GM12865 (cell line): ENCODE measurements at regions not wholly inside any gene's neighbourhood (a gene's known extent, or its start where the extent isn't known, plus 50 kb on each side); places are given as distances from the start of the nearest gene placed in this dataset.

Experiments
- DNase-seq: peaks from one replicate; pipeline ENCODE4 v3.0.0; 2010; ENCODE audit warnings: low read depth
- H3K4me3 ChIP-seq: 2 replicates; pipeline ENCODE4 v1.5.1; 2011; ENCODE audit warnings: mild to moderate bottlenecking, low read depth, low read length, control low read depth
- TF ChIP-seq, protein P1 (sequence below): IDR thresholded peaks from 2 replicates; pipeline ENCODE4 v1.5.1; 2011; ENCODE audit warnings: low read length, control low read depth, low read depth, inconsistent platforms; ENCODE audit not compliant: insufficient read depth; ENCODE audit errors: missing control alignments

DNA sequence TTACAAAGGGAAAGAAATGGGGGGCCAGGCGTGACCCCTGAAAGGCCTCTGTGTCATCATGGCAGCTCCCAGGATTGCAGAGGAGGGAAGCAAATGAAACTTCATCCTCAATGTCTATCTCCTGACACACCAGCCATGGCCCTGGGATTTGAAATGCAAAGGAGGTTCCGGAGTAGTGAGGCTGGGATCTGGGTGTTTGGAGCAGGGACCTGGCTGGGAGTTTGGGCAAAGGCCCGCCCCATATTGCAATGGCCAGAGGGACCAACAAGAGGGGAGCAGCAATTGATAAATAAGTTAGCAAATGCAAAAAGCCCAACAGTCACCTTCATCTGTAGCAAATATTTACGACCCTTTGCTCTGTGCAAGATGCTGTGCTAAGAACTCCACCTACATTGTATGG is 77.7 kb upstream of the CCND1 start:
- TF ChIP-seq, protein P1, sequence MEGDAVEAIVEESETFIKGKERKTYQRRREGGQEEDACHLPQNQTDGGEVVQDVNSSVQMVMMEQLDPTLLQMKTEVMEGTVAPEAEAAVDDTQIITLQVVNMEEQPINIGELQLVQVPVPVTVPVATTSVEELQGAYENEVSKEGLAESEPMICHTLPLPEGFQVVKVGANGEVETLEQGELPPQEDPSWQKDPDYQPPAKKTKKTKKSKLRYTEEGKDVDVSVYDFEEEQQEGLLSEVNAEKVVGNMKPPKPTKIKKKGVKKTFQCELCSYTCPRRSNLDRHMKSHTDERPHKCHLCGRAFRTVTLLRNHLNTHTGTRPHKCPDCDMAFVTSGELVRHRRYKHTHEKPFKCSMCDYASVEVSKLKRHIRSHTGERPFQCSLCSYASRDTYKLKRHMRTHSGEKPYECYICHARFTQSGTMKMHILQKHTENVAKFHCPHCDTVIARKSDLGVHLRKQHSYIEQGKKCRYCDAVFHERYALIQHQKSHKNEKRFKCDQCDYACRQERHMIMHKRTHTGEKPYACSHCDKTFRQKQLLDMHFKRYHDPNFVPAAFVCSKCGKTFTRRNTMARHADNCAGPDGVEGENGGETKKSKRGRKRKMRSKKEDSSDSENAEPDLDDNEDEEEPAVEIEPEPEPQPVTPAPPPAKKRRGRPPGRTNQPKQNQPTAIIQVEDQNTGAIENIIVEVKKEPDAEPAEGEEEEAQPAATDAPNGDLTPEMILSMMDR: no peak
- no peak for DNase-seq
- no peak overlapping the region for H3K4me3 ChIP-seq

DNA sequence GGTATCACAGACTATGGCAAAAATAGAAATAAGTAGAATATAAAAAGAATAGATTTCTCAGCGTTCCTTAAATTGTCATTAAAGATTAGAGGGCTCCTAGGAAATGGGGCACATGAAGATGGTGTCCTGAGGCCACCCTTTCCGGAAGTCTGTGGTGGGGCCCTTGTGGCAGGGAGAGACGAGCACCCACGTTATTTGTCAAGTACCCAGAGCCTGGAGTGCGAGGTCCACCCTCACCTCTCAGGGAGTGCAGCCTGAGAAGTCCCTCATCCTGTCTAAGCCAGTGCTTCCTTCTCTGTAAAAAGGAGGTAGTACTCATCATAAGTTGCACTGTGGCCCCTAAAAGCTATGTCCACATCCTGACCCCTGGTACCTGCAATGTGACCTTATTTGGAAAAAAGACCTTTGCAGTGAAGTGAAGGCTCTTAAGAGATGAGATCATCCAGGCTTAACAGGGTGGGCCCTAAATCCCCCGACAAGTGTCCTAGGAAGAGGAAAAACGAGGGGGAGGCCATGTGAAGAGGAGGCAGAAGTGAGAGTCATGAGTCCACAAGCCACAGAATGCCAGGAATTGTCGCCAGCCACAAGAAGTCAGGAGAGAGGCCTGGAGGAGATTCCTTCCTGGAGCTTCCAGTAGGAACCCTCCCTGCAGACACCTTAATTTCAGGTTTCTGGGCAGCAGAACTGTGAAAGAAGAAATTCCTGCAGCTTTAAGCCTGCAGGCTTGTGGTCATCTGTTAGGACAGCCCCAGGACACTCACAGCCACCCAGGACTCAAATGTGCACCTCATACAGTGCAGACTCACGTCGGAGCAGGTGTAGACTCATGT is 76.8 kb upstream of the CCND1 start:
- TF ChIP-seq, protein P1: no peak
- DNase-seq: no peak
- H3K4me3 ChIP-seq: no peak overlapping the region

DNA sequence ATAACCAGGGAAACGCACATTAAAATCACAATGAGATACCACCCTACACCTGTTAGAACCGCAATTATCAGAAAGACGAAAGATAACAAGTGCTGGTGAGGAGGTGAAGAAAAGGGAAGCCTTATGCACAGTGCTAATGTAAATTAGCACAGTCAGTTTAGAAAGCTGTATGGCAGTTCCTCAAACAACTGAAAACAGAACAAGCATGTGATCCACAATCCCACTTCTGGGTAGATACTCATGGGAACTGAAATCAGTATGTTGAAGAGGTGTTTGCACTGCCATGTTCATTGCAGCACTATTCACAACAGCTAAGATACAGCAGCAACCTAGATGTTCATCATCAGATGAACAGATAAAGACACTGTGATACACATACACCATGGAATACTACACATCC is 75.0 kb upstream of the CCND1 start:
- no peak for DNase-seq
- H3K4me3 ChIP-seq: no peak overlapping the region
- TF ChIP-seq, protein P1: no peak

DNA sequence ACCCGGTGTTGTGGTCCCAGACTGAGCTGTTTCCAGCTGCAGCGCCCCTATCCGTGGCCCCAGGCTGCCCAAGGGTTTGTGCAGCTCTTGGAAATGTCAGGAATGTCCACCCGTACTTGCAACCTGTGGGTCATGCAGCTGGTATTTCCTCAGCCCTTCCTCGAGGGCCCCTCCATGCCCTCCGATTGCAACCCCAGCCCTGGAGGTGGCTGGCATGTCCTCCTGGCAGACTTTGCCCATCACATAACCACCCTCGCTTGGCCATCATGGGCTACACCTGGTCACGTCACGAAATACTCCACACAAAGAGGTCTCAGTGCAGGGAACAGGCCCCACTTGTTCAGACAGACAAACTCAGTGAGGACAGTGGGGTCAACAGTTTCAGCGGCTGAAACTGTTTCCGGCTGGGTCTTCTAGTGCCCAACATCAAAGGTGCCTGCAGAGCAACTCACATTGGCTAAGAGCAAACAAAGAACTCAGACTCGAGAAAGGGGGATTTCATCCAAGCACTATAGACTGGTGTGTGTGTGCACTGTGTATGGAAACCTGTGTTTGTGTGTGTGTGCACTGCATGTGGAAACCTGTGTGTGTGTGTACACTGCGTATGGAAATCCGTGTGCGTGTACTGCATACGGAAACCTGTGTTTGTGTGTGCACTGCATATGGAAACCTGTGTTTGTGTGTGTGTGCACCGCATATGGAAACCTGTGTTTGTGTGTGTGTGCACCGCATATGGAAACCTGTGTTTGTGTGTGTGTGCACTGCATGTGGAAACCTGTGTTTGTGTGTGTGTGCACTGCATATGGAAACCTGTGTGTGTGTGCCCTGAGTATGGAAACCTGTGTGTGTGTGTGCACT is 72.8 kb upstream of the CCND1 start:
- H3K4me3 ChIP-seq: no peak overlapping the region
- no peak for DNase-seq
- TF ChIP-seq, protein P1: no peak

DNA sequence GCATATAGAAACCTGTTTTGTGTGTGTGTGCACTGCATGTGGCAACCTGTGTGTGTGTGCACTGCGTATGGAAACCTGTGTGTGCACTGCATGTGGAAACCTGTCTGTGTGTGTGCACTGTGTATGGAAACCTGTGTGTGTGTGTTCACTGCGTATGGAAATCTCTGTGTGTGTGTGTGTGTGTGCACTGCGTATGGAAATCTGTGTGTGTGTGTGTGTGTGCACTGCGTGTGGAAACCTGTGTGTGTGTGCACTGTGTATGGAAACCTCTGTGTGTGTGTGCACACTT is 72.2 kb upstream of the CCND1 start:
- TF ChIP-seq, protein P1: no peak
- H3K4me3 ChIP-seq: no peak overlapping the region
- DNase-seq: no peak

DNA sequence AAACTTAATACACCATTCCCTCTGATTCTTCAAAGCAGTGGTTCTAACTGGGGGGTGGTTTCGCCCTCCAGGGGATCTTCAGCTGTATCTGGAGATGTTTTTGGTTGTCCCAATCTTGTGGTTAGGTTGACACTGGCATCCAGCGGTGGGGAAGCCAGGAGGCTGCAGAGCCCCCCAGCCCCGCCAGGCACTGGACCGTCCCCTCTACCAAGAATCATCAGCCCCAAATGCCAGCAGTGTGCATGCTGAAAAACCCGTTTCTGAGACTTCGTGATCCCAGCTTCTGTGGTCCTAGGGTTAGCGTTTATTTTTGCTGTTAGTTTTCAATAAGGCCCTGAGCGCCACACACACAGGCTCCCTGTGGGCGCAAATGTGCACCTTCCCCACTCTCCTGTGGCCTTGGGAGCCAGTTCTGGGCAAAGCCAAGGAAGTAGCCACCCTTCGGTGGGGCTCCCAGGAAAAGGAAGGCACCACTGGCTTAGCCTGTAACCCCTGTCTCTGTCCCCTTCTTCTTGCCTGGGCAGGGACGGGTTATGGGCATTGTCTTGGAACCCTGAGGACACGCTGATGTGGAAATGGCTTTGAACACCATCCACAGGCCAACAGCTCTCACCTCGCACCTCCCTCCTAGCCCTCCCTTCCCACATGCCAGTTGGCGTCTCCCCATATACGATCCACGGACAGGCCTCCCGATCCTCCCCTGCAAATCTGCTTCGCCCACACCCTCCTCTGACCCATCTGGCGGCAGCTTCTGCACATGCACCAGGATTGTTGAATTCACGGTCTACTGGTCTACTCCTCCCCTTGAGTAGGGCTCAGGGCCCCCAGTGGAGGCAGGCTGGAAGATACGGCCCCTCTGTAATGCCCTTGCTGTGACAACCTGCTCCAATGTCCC is 71.4 kb upstream of the CCND1 start:
- no peak for DNase-seq
- H3K4me3 ChIP-seq: no peak overlapping the region
- TF ChIP-seq, protein P1: no peak
